Progenitor cell of endocrine pancreas (in vitro differentiated cells): ENCODE measurements at regions not wholly inside any gene's neighbourhood (a gene's known extent, or its start where the extent isn't known, plus 50 kb on each side); places are given as distances from the start of the nearest gene placed in this dataset.

Source experiments
- DNase-seq: peaks from one replicate; pipeline ENCODE4 v3.0.0; 2021; ENCODE audit warnings: low spot score; ENCODE audit not compliant: unreplicated experiment
- H3K27ac Mint-ChIP-seq: 2 replicates; pipeline ENCODE4 v1.8.0; 2021; ENCODE audit warnings: mild to moderate bottlenecking, moderate library complexity, mixed read lengths
- H3K27me3 Mint-ChIP-seq: 2 replicates; pipeline ENCODE4 v1.8.0; 2021; ENCODE audit warnings: mixed read lengths
- H3K36me3 Mint-ChIP-seq: 2 replicates; pipeline ENCODE4 v1.8.0; 2022; ENCODE audit warnings: mixed read lengths; ENCODE audit not compliant: insufficient read depth
- H3K4me1 Mint-ChIP-seq: 2 replicates; pipeline ENCODE4 v1.8.0; 2021; ENCODE audit warnings: low read depth, mixed read lengths
- H3K4me3 Mint-ChIP-seq: 2 replicates; pipeline ENCODE4 v1.8.0; 2021; ENCODE audit warnings: low read depth, mild to moderate bottlenecking, moderate library complexity, mixed read lengths
- H3K9me3 Mint-ChIP-seq: 2 replicates; pipeline ENCODE4 v1.8.0; 2021; ENCODE audit warnings: low read depth, mixed read lengths
- CTCF ChIP-seq: fragments of 200-600 bp; sonication (generic); IDR thresholded peaks from one replicate; pipeline ENCODE4 v1.5.0; 2021; ENCODE audit warnings: antibody characterized with exemption, mild to moderate bottlenecking; ENCODE audit not compliant: unreplicated experiment

- no peak for TF ChIP-seq CTCF
- H3K4me1 Mint-ChIP-seq: no peaks in the 10 kb centered on the region
- H3K9me3 Mint-ChIP-seq: no peaks in the 10 kb centered on the region
- peak overlapping the region; percentile 20 for H3K27ac Mint-ChIP-seq
- no peak for DNase-seq
- peaks cover 2% of the 10 kb centered on the region for H3K27me3 Mint-ChIP-seq
- H3K4me3 Mint-ChIP-seq: no peak overlapping the region
- H3K36me3 Mint-ChIP-seq: no peaks in the 10 kb centered on the region
Measured at GRCh38 chr16:59552164-59552563, 818.0 kb upstream of the GOT2 start.

- Mint-ChIP-seq H3K36me3 (no peaks in the 10 kb centered on the region), H3K27ac (no peak overlapping the region), H3K4me1 (peaks cover 9% of the 10 kb centered on the region), H3K27me3 (no peaks in the 10 kb centered on the region), H3K9me3 (no peaks in the 10 kb centered on the region), H3K4me3 (no peak overlapping the region)
- DNase-seq: no peak
- TF ChIP-seq CTCF: no peak
Measured at GRCh38 chr16:59545721-59546120, 811.6 kb upstream of the GOT2 start.

GRCh38 chr16:59543641-59544040 is 809.5 kb upstream of the GOT2 start:
- Mint-ChIP-seq H3K4me3 (no peak overlapping the region), H3K4me1 (peaks cover 11% of the 10 kb centered on the region), H3K9me3 (peaks cover 3% of the 10 kb centered on the region), H3K27ac (no peak overlapping the region), H3K27me3 (no peaks in the 10 kb centered on the region), H3K36me3 (no peaks in the 10 kb centered on the region)
- DNase-seq: no peak
- no peak for TF ChIP-seq CTCF

- Mint-ChIP-seq H3K36me3 (no peaks in the 10 kb centered on the region), H3K4me3 (no peak overlapping the region), H3K27ac (peak overlapping the region; percentile 54), H3K9me3 (peaks cover 6% of the 10 kb centered on the region), H3K27me3 (no peaks in the 10 kb centered on the region), H3K4me1 (peaks cover 10% of the 10 kb centered on the region)
- no peak for TF ChIP-seq CTCF
- no peak for DNase-seq
Measured at GRCh38 chr16:59540621-59541020, 806.5 kb upstream of the GOT2 start.

- Mint-ChIP-seq H3K27me3 (no peaks in the 10 kb centered on the region), H3K4me3 (no peak overlapping the region), H3K9me3 (peaks cover 9% of the 10 kb centered on the region), H3K4me1 (peaks cover 17% of the 10 kb centered on the region), H3K36me3 (peaks cover 2% of the 10 kb centered on the region), H3K27ac (no peak overlapping the region)
- DNase-seq: no peak
- no peak for TF ChIP-seq CTCF
Measured at GRCh38 chr16:59535298-59535697, 801.2 kb upstream of the GOT2 start.
